SK-N-MC (cell line): ENCODE measurements at regions not wholly inside any gene's neighbourhood (a gene's known extent, or its start where the extent isn't known, plus 50 kb on each side); places are given as distances from the start of the nearest gene placed in this dataset.

Source experiments
- DNase-seq: peaks from one replicate; pipeline ENCODE4 v3.0.0-alpha.2; 2011; ENCODE audit warnings: low read depth, low spot score
- H3K27ac ChIP-seq: fragments of 200-600 bp; sonication (generic); 2 replicates; pipeline ENCODE4 v1.5.1; 2016; ENCODE audit warnings: mixed run types
- H3K36me3 ChIP-seq: fragments of 200-600 bp; sonication (generic); 2 replicates; pipeline ENCODE4 v1.6.1; 2017; ENCODE audit warnings: antibody characterized with exemption, low read length, mixed read lengths; ENCODE audit not compliant: insufficient read depth
- H3K4me3 ChIP-seq: fragments of 200-600 bp; sonication (generic); 2 replicates; pipeline ENCODE4 v1.5.1; 2016
- H3K9ac ChIP-seq: fragments of 200-600 bp; sonication (generic); 2 replicates; pipeline ENCODE4 v1.8.0; 2017; ENCODE audit warnings: mixed run types, mixed read lengths; ENCODE audit not compliant: insufficient read length
- H3K9me3 ChIP-seq: fragments of 200-600 bp; sonication (generic); 2 replicates; pipeline ENCODE4 v1.6.1; 2017; ENCODE audit warnings: low read depth, mild to moderate bottlenecking, antibody characterized with exemption, low read length, moderate library complexity, mixed read lengths
- EZH2 ChIP-seq: fragments of 200-600 bp; sonication (generic); IDR thresholded peaks from one replicate; pipeline ENCODE4 v1.6.1; 2017; ENCODE audit warnings: antibody characterized with exemption
- FOXP2 ChIP-seq: optimal IDR thresholded peaks from 2 replicates; pipeline ENCODE3; 2011; ENCODE audit warnings: mild to moderate bottlenecking, moderate library complexity; ENCODE audit not compliant: insufficient read depth; ENCODE audit errors: extremely low read length, control extremely low read depth
- POLR2AphosphoS5 ChIP-seq: IDR thresholded peaks from 2 replicates; pipeline ENCODE4 v1.6.1; 2012; ENCODE audit warnings: mild to moderate bottlenecking, low read depth, low read length, borderline replicate concordance

- Histone ChIP-seq H3K27ac (no peak overlapping the region), H3K9me3 (no peaks in the 10 kb centered on the region), H3K9ac (no peak overlapping the region), H3K36me3 (no peaks in the 10 kb centered on the region), H3K4me3 (no peak overlapping the region)
- TF ChIP-seq EZH2 (no peak), POLR2AphosphoS5 (no peak), FOXP2 (no peak)
- no peak for DNase-seq
Observed at GRCh38 chr15:62439543-62440016, 274.5 kb upstream of the C2CD4B start.

GRCh38 chr15:62440362-62441105 is 275.4 kb upstream of the C2CD4B start:
- TF ChIP-seq EZH2 (no peak), POLR2AphosphoS5 (no peak)
- Histone ChIP-seq H3K27ac (no peak overlapping the region), H3K9me3 (no peaks in the 10 kb centered on the region), H3K4me3 (no peak overlapping the region), H3K9ac (no peak overlapping the region), H3K36me3 (no peaks in the 10 kb centered on the region)
- no peak for DNase-seq

DNA sequence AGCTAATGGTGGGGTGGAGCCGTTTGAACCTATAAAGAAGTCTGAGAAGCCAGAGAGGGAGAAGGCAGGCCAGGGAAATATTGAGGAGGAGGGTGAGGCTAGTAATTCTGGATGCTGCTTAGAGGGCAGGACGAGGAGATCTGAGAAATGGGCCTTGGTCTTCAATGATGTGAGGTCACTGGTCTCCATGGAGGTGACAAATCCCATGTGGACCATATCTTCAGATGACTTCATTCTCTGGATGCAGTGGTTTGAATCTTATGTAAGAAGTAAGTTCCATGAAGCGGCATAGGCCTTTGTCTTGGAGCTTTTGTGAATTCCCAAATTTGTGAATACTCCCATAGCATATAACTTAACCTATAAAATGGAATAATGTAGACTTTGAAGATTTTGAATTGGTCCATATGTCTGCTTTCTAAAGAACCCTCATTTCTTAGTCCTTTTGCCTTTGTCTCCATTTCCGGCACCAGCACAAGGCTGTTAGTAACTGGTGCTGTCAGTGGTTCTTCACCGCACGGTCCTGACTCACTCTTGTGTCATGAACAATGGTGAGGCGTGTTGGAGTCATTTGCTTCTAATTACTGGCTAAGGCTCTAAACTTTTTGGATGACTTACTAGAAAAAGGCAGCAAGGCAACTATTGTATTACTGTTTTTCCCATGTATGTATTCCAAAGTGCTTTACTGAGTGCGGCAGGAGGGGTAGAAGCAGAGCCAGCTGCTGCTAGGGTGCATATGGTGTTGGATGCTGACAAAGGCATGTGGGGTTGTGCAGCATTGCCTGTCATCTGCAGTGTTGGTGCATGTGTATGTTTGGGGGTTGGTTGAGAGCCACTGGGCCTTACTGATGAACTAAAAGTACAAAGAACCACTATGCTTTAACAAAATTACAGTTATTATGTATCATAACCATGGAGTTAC is 279.3 kb upstream of the C2CD4B start:
- H3K36me3 ChIP-seq = no peaks in the 10 kb centered on the region
- no peak overlapping the region for H3K27ac ChIP-seq
- H3K4me3 ChIP-seq = no peak overlapping the region
- DNase-seq = no peak
- TF ChIP-seq EZH2 = no peak
- TF ChIP-seq FOXP2 = no peak
- no peak for TF ChIP-seq POLR2AphosphoS5
- H3K9ac ChIP-seq = no peak overlapping the region
- H3K9me3 ChIP-seq = no peaks in the 10 kb centered on the region

GRCh38 chr15:62445244-62445643 is 280.2 kb upstream of the C2CD4B start:
- no peak for DNase-seq
- Histone ChIP-seq H3K36me3 (no peaks in the 10 kb centered on the region), H3K27ac (no peak overlapping the region), H3K4me3 (no peak overlapping the region), H3K9me3 (no peaks in the 10 kb centered on the region), H3K9ac (no peak overlapping the region)
- TF ChIP-seq FOXP2 = no peak
- no peak for TF ChIP-seq EZH2
- no peak for TF ChIP-seq POLR2AphosphoS5

GRCh38 chr15:62446984-62447383 is 281.9 kb upstream of the C2CD4B start:
- Histone ChIP-seq H3K4me3 (no peak overlapping the region), H3K9ac (no peak overlapping the region), H3K27ac (no peak overlapping the region), H3K9me3 (no peaks in the 10 kb centered on the region), H3K36me3 (no peaks in the 10 kb centered on the region)
- no peak for DNase-seq
- TF ChIP-seq EZH2 = no peak
- no peak for TF ChIP-seq POLR2AphosphoS5
- TF ChIP-seq FOXP2 = no peak

DNA sequence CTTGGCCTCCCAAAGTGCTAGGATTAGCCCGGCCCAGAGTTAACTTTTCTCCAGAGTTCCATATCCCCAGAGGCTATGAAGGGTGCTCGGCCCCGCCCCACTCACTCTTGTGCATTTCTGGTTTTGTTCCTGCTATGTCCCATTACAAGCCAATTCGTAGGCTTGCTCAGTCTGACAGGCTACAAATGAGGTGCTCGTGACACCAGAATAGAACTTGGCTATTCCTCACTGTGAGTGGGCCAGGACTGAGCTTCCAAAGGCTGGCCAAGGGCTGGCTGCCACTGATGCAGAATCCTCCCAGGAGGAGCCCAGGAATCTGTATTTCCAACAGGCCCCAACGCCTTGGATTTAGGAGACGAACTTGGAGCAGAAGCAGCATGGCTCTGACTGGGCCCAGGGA is 282.7 kb upstream of the C2CD4B start:
- no peak overlapping the region for H3K4me3 ChIP-seq
- TF ChIP-seq EZH2 (no peak), FOXP2 (no peak), POLR2AphosphoS5 (no peak)

GRCh38 chr15:62449638-62450037 is 284.6 kb upstream of the C2CD4B start:
- DNase-seq = no peak
- no peak overlapping the region for H3K4me3 ChIP-seq
- no peaks in the 10 kb centered on the region for H3K9me3 ChIP-seq
- no peak for TF ChIP-seq EZH2
- TF ChIP-seq POLR2AphosphoS5 = no peak
- no peak for TF ChIP-seq FOXP2
- no peak overlapping the region for H3K9ac ChIP-seq
- H3K27ac ChIP-seq = no peak overlapping the region
- H3K36me3 ChIP-seq = no peaks in the 10 kb centered on the region

More for the DNA sequence above, 282.7 kb upstream of the C2CD4B start:
- H3K9ac ChIP-seq = no peak overlapping the region
- no peaks in the 10 kb centered on the region for H3K9me3 ChIP-seq
- H3K36me3 ChIP-seq = no peaks in the 10 kb centered on the region
- no peak for DNase-seq
- no peak overlapping the region for H3K27ac ChIP-seq

- TF ChIP-seq POLR2AphosphoS5 (no peak), FOXP2 (no peak), EZH2 (no peak)
- no peaks in the 10 kb centered on the region for H3K9me3 ChIP-seq
- no peak for DNase-seq
- no peaks in the 10 kb centered on the region for H3K36me3 ChIP-seq
- H3K4me3 ChIP-seq = no peak overlapping the region
- no peak overlapping the region for H3K27ac ChIP-seq
- H3K9ac ChIP-seq = no peak overlapping the region
Observed at GRCh38 chr15:62450061-62450460, 285.0 kb upstream of the C2CD4B start.
